SK-N-SH (cell line): ENCODE measurements at regions not wholly inside any gene's neighbourhood (a gene's known extent, or its start where the extent isn't known, plus 50 kb on each side); places are given as distances from the start of the nearest gene placed in this dataset.

Experiments used
- CTCF ChIA-PET: fragments of 300-600, 350-600 bp; formaldehyde crosslinking; extraction: SDS; loops from one replicate; lab custom pipeline; 2021; lab: Yijun Ruan, JAX
- POLR2A ChIA-PET: fragments of 350-600 bp; sonication (Branson Sonifier 250); formaldehyde crosslinking; extraction: SDS; loops from one replicate; lab custom pipeline; 2020; ENCODE audit warnings: antibody characterized with exemption, inconsistent platforms; lab: Yijun Ruan, JAX
- DNase-seq: peaks from one replicate; pipeline ENCODE4 v3.0.0; 2012
- H2AFZ ChIP-seq: fragments of 200-600 bp; sonication (generic); 2 replicates; pipeline ENCODE4 v1.8.1; 2016; ENCODE audit warnings: antibody characterized with exemption, mild to moderate bottlenecking, low read depth
- H3F3A ChIP-seq: fragments of 200-600 bp; sonication (generic); replicated peaks from 2 replicates; pipeline ENCODE3; 2016; ENCODE audit warnings: antibody characterized with exemption, mild to moderate bottlenecking; ENCODE audit not compliant: insufficient read depth
- H3K27ac ChIP-seq, 2 experiments: fragments of 200-500 bp in 1 of 2; fragments of 200-600 bp in 1 of 2; sonication (Bioruptor generic) in 1 of 2; sonication (generic), shearing (Covaris generic) in 1 of 2; 2 replicates each; pipeline versions ENCODE4 v1.5.1 to v1.6.1; 2014 to 2016; ENCODE audit warnings: low read depth in 2 of 2, inconsistent platforms in 1 of 2, low read length in 1 of 2, mild to moderate bottlenecking in 1 of 2, mixed read lengths in 1 of 2
- H3K27me3 ChIP-seq: fragments of 200-600 bp; sonication (generic), shearing (Covaris generic); 2 replicates; pipeline ENCODE4 v1.6.1; 2016; ENCODE audit warnings: mixed run types; ENCODE audit not compliant: insufficient read depth
- H3K36me3 ChIP-seq, 2 experiments: fragments of 200-500 bp in 1 of 2; fragments of 200-600 bp in 1 of 2; sonication (Bioruptor generic) in 1 of 2; sonication (generic) in 1 of 2; replicated peaks in 1 of 2; 2 replicates each; pipeline versions ENCODE3 to v1.5.1; 2014 to 2016; ENCODE audit warnings: low read length in 1 of 2, mild to moderate bottlenecking in 1 of 2; ENCODE audit not compliant: insufficient read depth in 2 of 2, control insufficient read depth in 1 of 2
- H3K4me1 ChIP-seq, 2 experiments: fragments of 200-500 bp in 1 of 2; fragments of 200-600 bp in 1 of 2; sonication (Bioruptor generic) in 1 of 2; sonication (generic), shearing (Covaris generic) in 1 of 2; 2 replicates each; pipeline versions ENCODE4 v1.5.1 to v1.6.1; 2014 to 2016; ENCODE audit warnings: low read depth in 1 of 2, low read length in 1 of 2, mixed run types in 1 of 2; ENCODE audit not compliant: insufficient read depth in 2 of 2, control insufficient read depth in 1 of 2
- H3K4me2 ChIP-seq: fragments of 200-600 bp; sonication (generic), shearing (Covaris generic); 2 replicates; pipeline ENCODE4 v1.6.1; 2017; ENCODE audit warnings: mixed run types
- H3K4me3 ChIP-seq, 2 experiments: fragments of 200-500 bp in 1 of 2; fragments of 200-600 bp in 1 of 2; sonication (Bioruptor generic) in 1 of 2; sonication (generic), shearing (Covaris generic) in 1 of 2; 2 replicates each; pipeline versions ENCODE4 v1.5.1 to v1.8.1; 2014 to 2016; ENCODE audit warnings: low read depth in 2 of 2, inconsistent platforms in 1 of 2, low read length in 1 of 2, mild to moderate bottlenecking in 1 of 2, mixed read lengths in 1 of 2, moderate library complexity in 1 of 2
- H3K79me2 ChIP-seq: fragments of 200-600 bp; sonication (generic); 2 replicates; pipeline ENCODE4 v1.8.1; 2017; ENCODE audit warnings: mild to moderate bottlenecking; ENCODE audit not compliant: insufficient read depth
- H3K9ac ChIP-seq: fragments of 200-600 bp; sonication (generic); 2 replicates; pipeline ENCODE4 v1.6.1; 2017; ENCODE audit warnings: mixed run types
- H3K9me2 ChIP-seq: fragments of 200-600 bp; sonication (generic); 2 replicates; pipeline ENCODE4 v1.6.1; 2017; ENCODE audit warnings: mixed run types
- H3K9me3 ChIP-seq: fragments of 200-600 bp; sonication (generic); 2 replicates; pipeline ENCODE4 v1.6.1; 2017; ENCODE audit warnings: mixed run types, mild to moderate bottlenecking, moderate library complexity
- H4K20me1 ChIP-seq: fragments of 200-600 bp; sonication (generic); 2 replicates; pipeline ENCODE4 v1.6.1; 2017; ENCODE audit warnings: mild to moderate bottlenecking, mixed run types; ENCODE audit not compliant: insufficient read depth
- CHD2 ChIP-seq: fragments of 150-350 bp; IDR thresholded peaks from 2 replicates; pipeline ENCODE4 v1.6.1; 2018; ENCODE audit warnings: low read length; ENCODE audit not compliant: partially characterized antibody
- EP300 ChIP-seq, 2 experiments: IDR thresholded peaks; 2 replicates each; pipeline versions ENCODE4 v1.4.0 to v1.6.1; 2012; ENCODE audit warnings: borderline replicate concordance in 1 of 2, low read depth in 1 of 2, low read length in 1 of 2
- EZH2phosphoT487 ChIP-seq: fragments of 200-600 bp; sonication (generic); IDR thresholded peaks from 2 replicates; pipeline ENCODE4 v1.6.1; 2017; ENCODE audit warnings: low read depth, mixed run types, mild to moderate bottlenecking, antibody characterized with exemption, moderate library complexity, borderline replicate concordance
- FOSL2 ChIP-seq: IDR thresholded peaks from 2 replicates; pipeline ENCODE4 v1.4.0; 2012; ENCODE audit warnings: low read depth, mild to moderate bottlenecking, moderate library complexity, borderline replicate concordance
- FOXJ3 ChIP-seq: sonication (generic); formaldehyde crosslinking; IDR thresholded peaks from 2 replicates; pipeline ENCODE4 v1.5.1; 2020; ENCODE audit warnings: mild to moderate bottlenecking, missing genetic modification reagents
- GABPA ChIP-seq: IDR thresholded peaks from 2 replicates; pipeline ENCODE4 v1.4.0; 2012; ENCODE audit warnings: low read depth, mild to moderate bottlenecking
- GATA2 ChIP-seq: sonication (generic); formaldehyde crosslinking; IDR thresholded peaks from 2 replicates; pipeline ENCODE4 v1.5.0; 2020; ENCODE audit warnings: mild to moderate bottlenecking, missing genetic modification reagents
- MEF2A ChIP-seq: IDR thresholded peaks from 2 replicates; pipeline ENCODE4 v1.4.0; 2012; ENCODE audit warnings: low read depth, borderline replicate concordance
- MXI1 ChIP-seq: IDR thresholded peaks from 2 replicates; pipeline ENCODE4 v1.6.1; 2012; ENCODE audit warnings: mild to moderate bottlenecking, low read depth, low read length, improper control_type of control experiment
- NRF1 ChIP-seq: IDR thresholded peaks from 2 replicates; pipeline ENCODE4 v1.6.1; 2012; ENCODE audit warnings: low read depth, mild to moderate bottlenecking, low read length
- PBX3 ChIP-seq: IDR thresholded peaks from 2 replicates; pipeline ENCODE4; 2012
- POLR2AphosphoS5 ChIP-seq: IDR thresholded peaks from 2 replicates; pipeline ENCODE4 v1.6.1; 2012; ENCODE audit warnings: low read depth, low read length
- RCOR1 ChIP-seq: fragments of 150-350 bp; IDR thresholded peaks from 2 replicates; pipeline ENCODE4 v1.6.1; 2017; ENCODE audit warnings: antibody characterized with exemption, low read length
- SIN3A ChIP-seq: IDR thresholded peaks from 2 replicates; pipeline ENCODE4 v1.6.1; 2012; ENCODE audit warnings: low read depth, mild to moderate bottlenecking, low read length, moderate library complexity, borderline replicate concordance
- SMC3 ChIP-seq: IDR thresholded peaks from 2 replicates; pipeline ENCODE4 v1.6.1; 2012; ENCODE audit warnings: low read depth, low read length, improper control_type of control experiment
- TAF1 ChIP-seq: IDR thresholded peaks from 2 replicates; pipeline ENCODE4 v1.6.1; 2012; ENCODE audit warnings: low read depth, mild to moderate bottlenecking, low read length, moderate library complexity, borderline replicate concordance
- TCF12 ChIP-seq: IDR thresholded peaks from 2 replicates; pipeline ENCODE4 v1.4.0; 2012
- TEAD4 ChIP-seq: IDR thresholded peaks from 2 replicates; pipeline ENCODE4 v1.4.0; 2012; ENCODE audit warnings: mild to moderate bottlenecking, borderline replicate concordance; ENCODE audit not compliant: insufficient read depth
- USF2 ChIP-seq: fragments of 150-350 bp; IDR thresholded peaks from 2 replicates; pipeline ENCODE4 v1.6.1; 2017; ENCODE audit warnings: antibody characterized with exemption, low read length, low read depth, borderline replicate concordance
- WGBS: methylation state at CpG from one replicate; pipeline ENCODE4 v1.1.6; 2017; ENCODE audit warnings: low lambda C conversion rate; 5-methylcytosine and 5-hydroxymethylcytosine counted together
- TF ChIP-seq, protein P1 (sequence below): IDR thresholded peaks from 2 replicates; pipeline ENCODE4 v1.6.1; 2012; ENCODE audit warnings: mild to moderate bottlenecking, low read depth, low read length, moderate library complexity
- TF ChIP-seq, protein P2 (sequence below): fragments of 200-600 bp; sonication (generic); IDR thresholded peaks from 2 replicates; pipeline ENCODE4 v1.6.1; 2017; ENCODE audit warnings: antibody characterized with exemption, mild to moderate bottlenecking, moderate library complexity

GRCh38 chr15:96578393-96578792 is 247.9 kb downstream of the NR2F2 start:
- Histone ChIP-seq H4K20me1 (no peaks in the 10 kb centered on the region), H3K79me2 (no peaks in the 10 kb centered on the region), H3K9ac (no peak overlapping the region), H3K9me3 (no peaks in the 10 kb centered on the region), H3K9me2 (no peaks in the 10 kb centered on the region), H3K4me2 (no peak overlapping the region), H3K4me1 (peaks cover 0 to 4% of the 10 kb centered on the region in 2 experiments; a peak in 3 of 4 replicates), H3K4me3 (no peak overlapping the region), H3K36me3 (no peaks in the 10 kb centered on the region), H2AFZ (no peak overlapping the region), H3K27ac (peak overlapping the region in 1 of 2 experiments; percentile 85; a peak in 2 of 4 replicates), H3K27me3 (no peaks in the 10 kb centered on the region), H3F3A (no peaks in the 10 kb centered on the region)
- POLR2A ChIA-PET: no interaction called here
- WGBS: 3% methylated on average over 5 of the region's 5 CpGs
- TF ChIP-seq FOSL2 (no peak), SIN3A (no peak), EZH2phosphoT487 (no peak), TEAD4 (no peak), EP300 (IDR thresholded peaks at IDR 0.05; ENCODE audit: borderline replicate concordance in 1 of 2, low read depth in 1 of 2, low read length in 1 of 2) (peak in 1 of 2 experiments; percentile 83; a peak in 2 of 4 replicates), NRF1 (no peak), USF2 (no peak), FOXJ3 (CRISPR knock-in tag) (no peak), RCOR1 (peak; percentile 42; the same call in 1 of the 2 replicates), TAF1 (no peak), TCF12 (no peak), MEF2A (no peak), MXI1 (peak; percentile 61; the same call in 1 of the 2 replicates), GABPA (no peak), POLR2AphosphoS5 (no peak), SMC3 (no peak), PBX3 (no peak), GATA2 (CRISPR knock-in tag) (peak; percentile 96), CHD2 (no peak)
- TF ChIP-seq, protein P1, sequence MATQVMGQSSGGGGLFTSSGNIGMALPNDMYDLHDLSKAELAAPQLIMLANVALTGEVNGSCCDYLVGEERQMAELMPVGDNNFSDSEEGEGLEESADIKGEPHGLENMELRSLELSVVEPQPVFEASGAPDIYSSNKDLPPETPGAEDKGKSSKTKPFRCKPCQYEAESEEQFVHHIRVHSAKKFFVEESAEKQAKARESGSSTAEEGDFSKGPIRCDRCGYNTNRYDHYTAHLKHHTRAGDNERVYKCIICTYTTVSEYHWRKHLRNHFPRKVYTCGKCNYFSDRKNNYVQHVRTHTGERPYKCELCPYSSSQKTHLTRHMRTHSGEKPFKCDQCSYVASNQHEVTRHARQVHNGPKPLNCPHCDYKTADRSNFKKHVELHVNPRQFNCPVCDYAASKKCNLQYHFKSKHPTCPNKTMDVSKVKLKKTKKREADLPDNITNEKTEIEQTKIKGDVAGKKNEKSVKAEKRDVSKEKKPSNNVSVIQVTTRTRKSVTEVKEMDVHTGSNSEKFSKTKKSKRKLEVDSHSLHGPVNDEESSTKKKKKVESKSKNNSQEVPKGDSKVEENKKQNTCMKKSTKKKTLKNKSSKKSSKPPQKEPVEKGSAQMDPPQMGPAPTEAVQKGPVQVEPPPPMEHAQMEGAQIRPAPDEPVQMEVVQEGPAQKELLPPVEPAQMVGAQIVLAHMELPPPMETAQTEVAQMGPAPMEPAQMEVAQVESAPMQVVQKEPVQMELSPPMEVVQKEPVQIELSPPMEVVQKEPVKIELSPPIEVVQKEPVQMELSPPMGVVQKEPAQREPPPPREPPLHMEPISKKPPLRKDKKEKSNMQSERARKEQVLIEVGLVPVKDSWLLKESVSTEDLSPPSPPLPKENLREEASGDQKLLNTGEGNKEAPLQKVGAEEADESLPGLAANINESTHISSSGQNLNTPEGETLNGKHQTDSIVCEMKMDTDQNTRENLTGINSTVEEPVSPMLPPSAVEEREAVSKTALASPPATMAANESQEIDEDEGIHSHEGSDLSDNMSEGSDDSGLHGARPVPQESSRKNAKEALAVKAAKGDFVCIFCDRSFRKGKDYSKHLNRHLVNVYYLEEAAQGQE: no peak
- TF ChIP-seq, protein P2, sequence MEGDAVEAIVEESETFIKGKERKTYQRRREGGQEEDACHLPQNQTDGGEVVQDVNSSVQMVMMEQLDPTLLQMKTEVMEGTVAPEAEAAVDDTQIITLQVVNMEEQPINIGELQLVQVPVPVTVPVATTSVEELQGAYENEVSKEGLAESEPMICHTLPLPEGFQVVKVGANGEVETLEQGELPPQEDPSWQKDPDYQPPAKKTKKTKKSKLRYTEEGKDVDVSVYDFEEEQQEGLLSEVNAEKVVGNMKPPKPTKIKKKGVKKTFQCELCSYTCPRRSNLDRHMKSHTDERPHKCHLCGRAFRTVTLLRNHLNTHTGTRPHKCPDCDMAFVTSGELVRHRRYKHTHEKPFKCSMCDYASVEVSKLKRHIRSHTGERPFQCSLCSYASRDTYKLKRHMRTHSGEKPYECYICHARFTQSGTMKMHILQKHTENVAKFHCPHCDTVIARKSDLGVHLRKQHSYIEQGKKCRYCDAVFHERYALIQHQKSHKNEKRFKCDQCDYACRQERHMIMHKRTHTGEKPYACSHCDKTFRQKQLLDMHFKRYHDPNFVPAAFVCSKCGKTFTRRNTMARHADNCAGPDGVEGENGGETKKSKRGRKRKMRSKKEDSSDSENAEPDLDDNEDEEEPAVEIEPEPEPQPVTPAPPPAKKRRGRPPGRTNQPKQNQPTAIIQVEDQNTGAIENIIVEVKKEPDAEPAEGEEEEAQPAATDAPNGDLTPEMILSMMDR: no peak
- CTCF ChIA-PET: interaction anchor here (0.7 to 8.6 kb wide), 2 partner anchors 10 to 223 kb away, joined by 4 to 102 read pairs; no protein-coding TSS in a partner anchor
- peak; percentile 58 for DNase-seq
